BE2C (cell line): ENCODE measurements at regions not wholly inside any gene's neighbourhood (a gene's known extent, or its start where the extent isn't known, plus 50 kb on each side); places are given as distances from the start of the nearest gene placed in this dataset.

Experiments
- DNase-seq: peaks from one replicate; pipeline ENCODE4 v3.0.0-alpha.2; 2020
- H3K27me3 ChIP-seq: fragments of 250-450 bp; sonication (Bioruptor Pico); 2 replicates; pipeline ENCODE4 v1.5.1; 2020; ENCODE audit warnings: mild to moderate bottlenecking
- H3K36me3 ChIP-seq: fragments of 250-450 bp; sonication (Bioruptor Pico); 2 replicates; pipeline ENCODE4 v1.5.1; 2020; ENCODE audit warnings: mild to moderate bottlenecking
- H3K4me1 ChIP-seq: fragments of 250-450 bp; sonication (Bioruptor Pico); 2 replicates; pipeline ENCODE4 v1.5.1; 2020
- H3K4me3 ChIP-seq: 2 replicates; pipeline ENCODE4 v1.5.1; 2011; ENCODE audit warnings: low read depth, low read length
- H3K9me3 ChIP-seq: fragments of 250-450 bp; sonication (Bioruptor Pico); 2 replicates; pipeline ENCODE4 v1.5.1; 2020
- TF ChIP-seq, protein P1 (sequence below): IDR thresholded peaks from 2 replicates; pipeline ENCODE4 v1.5.1; 2012; ENCODE audit warnings: mild to moderate bottlenecking, low read depth, low read length

DNA sequence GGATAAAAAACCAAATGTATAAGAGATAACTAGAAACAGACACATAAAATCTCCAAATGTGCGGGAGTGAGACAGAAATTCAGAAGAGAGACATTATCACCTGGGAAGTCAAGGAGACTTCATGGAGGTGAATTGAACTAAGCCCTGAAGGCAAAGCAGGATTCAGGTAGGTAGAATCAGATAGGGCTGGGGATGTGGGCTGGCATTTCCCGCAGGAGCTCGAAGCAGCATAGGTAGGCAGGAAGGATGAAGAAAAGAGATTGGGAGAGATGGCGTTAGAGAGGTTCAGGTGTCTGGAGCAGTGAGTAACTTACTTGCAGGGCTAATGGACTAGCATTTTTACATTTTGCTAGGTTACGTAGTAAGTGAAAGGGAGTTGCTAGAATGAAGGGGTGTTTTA lies 58.2 kb upstream of the NRP1 start:
- Histone ChIP-seq H3K27me3 (no peaks in the 10 kb centered on the region), H3K4me1 (no peaks in the 10 kb centered on the region), H3K36me3 (no peaks in the 10 kb centered on the region), H3K9me3 (no peaks in the 10 kb centered on the region), H3K4me3 (no peak overlapping the region)
- TF ChIP-seq, protein P1, sequence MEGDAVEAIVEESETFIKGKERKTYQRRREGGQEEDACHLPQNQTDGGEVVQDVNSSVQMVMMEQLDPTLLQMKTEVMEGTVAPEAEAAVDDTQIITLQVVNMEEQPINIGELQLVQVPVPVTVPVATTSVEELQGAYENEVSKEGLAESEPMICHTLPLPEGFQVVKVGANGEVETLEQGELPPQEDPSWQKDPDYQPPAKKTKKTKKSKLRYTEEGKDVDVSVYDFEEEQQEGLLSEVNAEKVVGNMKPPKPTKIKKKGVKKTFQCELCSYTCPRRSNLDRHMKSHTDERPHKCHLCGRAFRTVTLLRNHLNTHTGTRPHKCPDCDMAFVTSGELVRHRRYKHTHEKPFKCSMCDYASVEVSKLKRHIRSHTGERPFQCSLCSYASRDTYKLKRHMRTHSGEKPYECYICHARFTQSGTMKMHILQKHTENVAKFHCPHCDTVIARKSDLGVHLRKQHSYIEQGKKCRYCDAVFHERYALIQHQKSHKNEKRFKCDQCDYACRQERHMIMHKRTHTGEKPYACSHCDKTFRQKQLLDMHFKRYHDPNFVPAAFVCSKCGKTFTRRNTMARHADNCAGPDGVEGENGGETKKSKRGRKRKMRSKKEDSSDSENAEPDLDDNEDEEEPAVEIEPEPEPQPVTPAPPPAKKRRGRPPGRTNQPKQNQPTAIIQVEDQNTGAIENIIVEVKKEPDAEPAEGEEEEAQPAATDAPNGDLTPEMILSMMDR, result no peak
- no peak for DNase-seq

DNA sequence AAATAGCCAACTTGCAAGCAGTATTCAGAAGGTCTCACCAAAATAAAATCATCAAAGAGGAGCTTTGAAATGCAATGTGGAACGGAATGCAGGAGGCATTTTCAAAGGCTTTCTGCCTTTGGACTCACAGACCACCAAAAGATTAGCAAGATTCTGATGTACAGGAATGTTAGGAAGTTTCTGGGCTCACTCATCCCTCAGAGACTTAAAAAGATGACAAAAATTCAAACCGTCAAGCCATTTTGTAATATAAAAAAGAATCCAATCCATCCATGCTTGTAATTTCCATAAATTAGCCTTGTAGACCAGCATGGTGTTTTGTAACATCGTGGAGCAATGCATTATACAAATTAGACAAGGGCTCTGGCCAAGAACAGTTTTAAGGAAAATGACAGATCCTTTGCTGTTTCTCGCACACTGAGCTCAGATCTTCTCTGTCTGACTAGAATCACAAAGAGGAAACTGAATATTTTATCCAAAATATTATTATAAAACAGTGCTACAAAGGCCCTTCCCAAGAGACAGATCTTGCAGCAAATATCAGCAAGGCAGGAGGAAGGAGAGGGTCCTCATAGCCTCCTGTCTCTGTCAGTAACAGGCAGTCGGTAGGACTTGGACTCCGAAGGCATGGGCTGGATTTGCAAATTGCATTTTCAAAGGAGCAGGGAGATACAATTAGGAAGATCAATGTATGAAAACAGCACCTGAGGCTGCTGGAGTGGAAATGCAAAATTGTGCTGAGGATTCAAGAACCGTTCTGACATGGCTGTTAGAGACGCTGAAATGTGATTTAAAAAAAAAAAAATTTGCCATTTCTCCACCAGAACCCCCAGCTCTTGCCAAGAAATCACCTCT lies 57.4 kb upstream of the NRP1 start:
- Histone ChIP-seq H3K9me3 (no peaks in the 10 kb centered on the region), H3K36me3 (no peaks in the 10 kb centered on the region), H3K27me3 (no peaks in the 10 kb centered on the region), H3K4me3 (no peak overlapping the region), H3K4me1 (no peaks in the 10 kb centered on the region)
- TF ChIP-seq, protein P1, result no peak
- DNase-seq, result no peak

DNA sequence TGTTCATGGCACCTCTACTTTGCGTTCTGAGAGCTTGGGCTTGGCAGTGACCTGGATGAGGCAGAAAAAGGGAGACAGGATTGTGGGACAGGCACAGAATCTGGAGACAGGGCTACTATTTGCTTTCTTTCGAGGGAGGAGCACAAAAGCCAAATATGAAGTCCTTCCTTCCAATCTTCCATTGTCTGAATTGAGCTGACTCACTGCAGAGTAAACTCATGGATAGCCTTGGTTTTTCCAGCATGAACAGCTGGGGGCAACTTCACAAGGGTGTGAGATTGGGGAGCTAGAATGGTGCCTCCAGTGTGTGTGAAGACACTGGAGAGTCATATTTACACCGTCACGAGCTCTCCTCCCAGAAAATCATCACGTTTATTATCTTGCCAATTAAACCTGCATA lies 55.6 kb upstream of the NRP1 start:
- no peak overlapping the region for H3K4me3 ChIP-seq
- H3K27me3 ChIP-seq, result no peaks in the 10 kb centered on the region
- TF ChIP-seq, protein P1, result no peak
- no peaks in the 10 kb centered on the region for H3K9me3 ChIP-seq
- H3K36me3 ChIP-seq, result no peaks in the 10 kb centered on the region
- DNase-seq, result no peak
- no peaks in the 10 kb centered on the region for H3K4me1 ChIP-seq

DNA sequence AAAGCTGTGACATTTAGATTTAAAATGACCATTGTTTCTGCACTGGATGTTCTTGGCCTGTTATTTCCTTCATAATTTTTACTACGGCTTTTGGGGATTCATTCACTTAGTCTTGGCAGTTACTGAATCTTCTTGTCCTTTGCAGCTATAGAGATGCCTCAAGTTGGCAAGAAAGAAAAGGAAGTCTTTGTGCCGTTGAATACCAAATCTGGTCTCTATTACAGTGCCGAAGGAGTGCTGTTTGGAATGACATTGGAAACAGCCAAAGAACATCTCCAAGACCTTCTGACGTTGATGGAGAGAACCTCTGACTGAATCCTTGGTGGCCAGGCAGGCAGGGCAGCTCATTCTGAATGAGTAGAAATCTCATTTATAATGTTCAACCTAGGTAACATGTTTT lies 54.3 kb upstream of the NRP1 start:
- no peak overlapping the region for H3K4me3 ChIP-seq
- H3K36me3 ChIP-seq, result no peaks in the 10 kb centered on the region
- no peaks in the 10 kb centered on the region for H3K4me1 ChIP-seq
- TF ChIP-seq, protein P1, result no peak
- no peaks in the 10 kb centered on the region for H3K9me3 ChIP-seq
- DNase-seq, result no peak
- H3K27me3 ChIP-seq, result no peaks in the 10 kb centered on the region

DNA sequence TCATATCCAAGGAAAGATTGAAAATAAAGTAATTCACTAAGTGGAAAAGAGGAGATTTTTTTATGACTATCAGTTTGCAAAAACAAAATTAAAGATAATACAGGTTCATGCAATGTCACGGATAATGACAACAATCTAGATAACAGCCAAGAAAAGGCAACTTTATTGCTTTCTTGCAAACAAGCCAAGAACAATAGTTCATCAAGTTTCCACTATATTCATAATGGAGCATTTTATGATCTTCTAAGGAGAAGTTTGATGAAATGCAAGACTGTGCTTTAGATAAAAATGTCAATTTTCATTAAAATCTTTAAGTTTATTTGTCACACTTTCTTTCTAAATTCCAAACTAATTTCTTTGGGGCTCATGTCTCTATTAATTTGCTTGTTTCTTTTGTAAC lies 53.9 kb upstream of the NRP1 start:
- Histone ChIP-seq H3K9me3 (no peaks in the 10 kb centered on the region), H3K4me1 (no peaks in the 10 kb centered on the region), H3K27me3 (no peaks in the 10 kb centered on the region), H3K36me3 (no peaks in the 10 kb centered on the region), H3K4me3 (no peak overlapping the region)
- TF ChIP-seq, protein P1, result no peak
- DNase-seq, result no peak

DNA sequence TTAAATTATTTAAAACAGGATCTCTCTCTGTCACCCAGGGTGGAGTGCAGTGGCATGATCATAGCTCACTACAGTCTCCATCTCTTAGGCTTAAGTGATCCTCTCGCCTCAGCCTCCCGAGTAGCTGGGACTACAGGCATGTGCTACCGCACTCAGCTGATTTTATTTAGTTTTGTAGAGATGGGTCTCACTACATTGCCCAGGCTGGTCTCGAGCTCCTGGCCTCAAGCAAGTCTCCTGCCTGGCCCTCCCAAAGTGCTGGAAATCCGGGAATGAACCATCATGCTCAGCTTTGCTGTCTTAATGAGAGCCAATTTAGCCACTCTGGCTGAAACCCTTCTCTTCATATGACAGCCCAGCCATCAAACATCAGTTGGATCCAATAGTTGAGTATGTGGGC lies 53.3 kb upstream of the NRP1 start:
- Histone ChIP-seq H3K9me3 (no peaks in the 10 kb centered on the region), H3K36me3 (no peaks in the 10 kb centered on the region), H3K27me3 (no peaks in the 10 kb centered on the region), H3K4me3 (no peak overlapping the region), H3K4me1 (no peaks in the 10 kb centered on the region)
- TF ChIP-seq, protein P1, result no peak
- DNase-seq, result no peak
